ENCODE measurements at regions not wholly inside any gene's neighbourhood (a gene's known extent, or its start where the extent isn't known, plus 50 kb on each side); places are given as distances from the start of the nearest gene placed in this dataset.

GRCh38 chr9:16157651-16158050, 604.8 kb downstream of the CCDC171 start:
- TF ChIP-seq CTCF (IDR thresholded peaks at IDR 0.05) (no peak), POLR2A (IDR thresholded peaks at IDR 0.05) (no peak)

Measured in right lobe of liver (tissue), 4 donors.